HG03342 (cell line): ENCODE measurements at regions not wholly inside any gene's neighbourhood (a gene's known extent, or its start where the extent isn't known, plus 50 kb on each side); places are given as distances from the start of the nearest gene placed in this dataset.
A peak's percentile ranks its signal among the peaks of the same experiment; 100 is the strongest.
"Not testable (repeated sequence)": the region's sequence is repeated elsewhere in the genome, so short reads cannot be mapped to it uniquely, and the experiment has no call there.

Source experiments
- ATAC-seq: cut with Tn5 transposase; IDR thresholded peaks from one replicate; pipeline ENCODE4 v1.9.1; 2021; ENCODE audit warnings: mild to moderate bottlenecking, moderate library complexity; ENCODE audit not compliant: unreplicated experiment

- ATAC-seq: no peak
These were observed 252.2 kb downstream of the ERMARD start for GRCh38 chr6:170003451-170004160.

- no peak for ATAC-seq
These were observed 251.6 kb downstream of the ERMARD start for GRCh38 chr6:170003027-170003426.

- ATAC-seq: not testable (repeated sequence)
These were observed 250.4 kb downstream of the ERMARD start for GRCh38 chr6:170001782-170002181.

GRCh38 chr6:170000071-170000843 lies 248.8 kb downstream of the ERMARD start:
- no peak for ATAC-seq

- ATAC-seq: no peak
These were observed 247.9 kb downstream of the ERMARD start for GRCh38 chr6:169999367-169999766.

- ATAC-seq: no peak
These were observed 247.0 kb downstream of the ERMARD start for GRCh38 chr6:169998457-169998856.

- no peak for ATAC-seq
These were observed 246.5 kb downstream of the ERMARD start for GRCh38 chr6:169997930-169998218.

GRCh38 chr6:169997187-169997929 lies 245.9 kb downstream of the ERMARD start:
- no peak for ATAC-seq

GRCh38 chr6:169996378-169997051 lies 245.1 kb downstream of the ERMARD start:
- no peak for ATAC-seq

GRCh38 chr6:169994739-169995138 lies 243.3 kb downstream of the ERMARD start:
- no peak for ATAC-seq

GRCh38 chr6:169993861-169994481 lies 242.5 kb downstream of the ERMARD start:
- ATAC-seq: no peak

- no peak for ATAC-seq
These were observed 240.5 kb downstream of the ERMARD start for GRCh38 chr6:169991913-169992312.

GRCh38 chr6:169991031-169991390 lies 239.6 kb downstream of the ERMARD start:
- ATAC-seq: no peak

GRCh38 chr6:169990095-169991030 lies 238.9 kb downstream of the ERMARD start:
- ATAC-seq: peak; percentile 48

- ATAC-seq: no peak
These were observed 238.2 kb downstream of the ERMARD start for GRCh38 chr6:169989594-169989993.

GRCh38 chr6:169988769-169989550 lies 237.5 kb downstream of the ERMARD start:
- ATAC-seq: no peak

GRCh38 chr6:169986848-169987498 lies 235.6 kb downstream of the ERMARD start:
- ATAC-seq: no peak

- no peak for ATAC-seq
These were observed 234.9 kb downstream of the ERMARD start for GRCh38 chr6:169986171-169986847.
